Type B pancreatic cell (in vitro differentiated cells): ENCODE measurements at regions not wholly inside any gene's neighbourhood (a gene's known extent, or its start where the extent isn't known, plus 50 kb on each side); places are given as distances from the start of the nearest gene placed in this dataset.
A peak's percentile ranks its signal among the peaks of the same experiment; 100 is the strongest.
"Not testable (repeated sequence)": the region's sequence is repeated elsewhere in the genome, so short reads cannot be mapped to it uniquely, and the experiment has no call there.

Experiments used
- DNase-seq: peaks from one replicate; pipeline ENCODE4 v3.0.0; 2021; ENCODE audit warnings: mixed read lengths; ENCODE audit not compliant: unreplicated experiment; ENCODE audit errors: extremely low spot score
- H3K27ac Mint-ChIP-seq: 2 replicates; pipeline ENCODE4 v1.8.0; 2021; ENCODE audit warnings: mild to moderate bottlenecking, mixed read lengths
- H3K27me3 Mint-ChIP-seq: 2 replicates; pipeline ENCODE4 v1.8.0; 2021; ENCODE audit warnings: mixed read lengths
- H3K36me3 Mint-ChIP-seq: 2 replicates; pipeline ENCODE4 v1.8.0; 2021; ENCODE audit warnings: mixed read lengths
- H3K4me1 Mint-ChIP-seq: one replicate; pipeline ENCODE4 v1.8.0; 2021; ENCODE audit warnings: mixed read lengths; ENCODE audit not compliant: unreplicated experiment
- H3K4me3 Mint-ChIP-seq: 2 replicates; pipeline ENCODE4 v1.8.0; 2021; ENCODE audit warnings: mild to moderate bottlenecking, mixed read lengths
- H3K9me3 Mint-ChIP-seq: 2 replicates; pipeline ENCODE4 v1.8.0; 2021; ENCODE audit warnings: mixed read lengths
- TF ChIP-seq, protein P1 (sequence below): fragments of 200-600 bp; sonication (generic); conservative IDR thresholded peaks from 2 replicates; pipeline ENCODE4 v1.5.0; 2021; ENCODE audit warnings: antibody characterized with exemption, mild to moderate bottlenecking

- DNase-seq, H3K27me3 Mint-ChIP-seq, H3K4me3 Mint-ChIP-seq, H3K9me3 Mint-ChIP-seq, H3K27ac Mint-ChIP-seq, H3K4me1 Mint-ChIP-seq, H3K36me3 Mint-ChIP-seq: not testable (repeated sequence)
Observed at GRCh38 chr19:34871911-34872310, 54.8 kb upstream of the ZNF30 start.

- no peaks in the 10 kb centered on the region for H3K9me3 Mint-ChIP-seq
- TF ChIP-seq, protein P1, sequence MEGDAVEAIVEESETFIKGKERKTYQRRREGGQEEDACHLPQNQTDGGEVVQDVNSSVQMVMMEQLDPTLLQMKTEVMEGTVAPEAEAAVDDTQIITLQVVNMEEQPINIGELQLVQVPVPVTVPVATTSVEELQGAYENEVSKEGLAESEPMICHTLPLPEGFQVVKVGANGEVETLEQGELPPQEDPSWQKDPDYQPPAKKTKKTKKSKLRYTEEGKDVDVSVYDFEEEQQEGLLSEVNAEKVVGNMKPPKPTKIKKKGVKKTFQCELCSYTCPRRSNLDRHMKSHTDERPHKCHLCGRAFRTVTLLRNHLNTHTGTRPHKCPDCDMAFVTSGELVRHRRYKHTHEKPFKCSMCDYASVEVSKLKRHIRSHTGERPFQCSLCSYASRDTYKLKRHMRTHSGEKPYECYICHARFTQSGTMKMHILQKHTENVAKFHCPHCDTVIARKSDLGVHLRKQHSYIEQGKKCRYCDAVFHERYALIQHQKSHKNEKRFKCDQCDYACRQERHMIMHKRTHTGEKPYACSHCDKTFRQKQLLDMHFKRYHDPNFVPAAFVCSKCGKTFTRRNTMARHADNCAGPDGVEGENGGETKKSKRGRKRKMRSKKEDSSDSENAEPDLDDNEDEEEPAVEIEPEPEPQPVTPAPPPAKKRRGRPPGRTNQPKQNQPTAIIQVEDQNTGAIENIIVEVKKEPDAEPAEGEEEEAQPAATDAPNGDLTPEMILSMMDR: no peak
- no peaks in the 10 kb centered on the region for H3K4me1 Mint-ChIP-seq
- DNase-seq: no peak
- no peak overlapping the region for H3K4me3 Mint-ChIP-seq
- H3K27ac Mint-ChIP-seq: no peak overlapping the region
- H3K27me3 Mint-ChIP-seq: peaks cover 3% of the 10 kb centered on the region
- no peaks in the 10 kb centered on the region for H3K36me3 Mint-ChIP-seq
Observed at GRCh38 chr19:34867631-34868030, 59.1 kb upstream of the ZNF30 start.

DNA sequence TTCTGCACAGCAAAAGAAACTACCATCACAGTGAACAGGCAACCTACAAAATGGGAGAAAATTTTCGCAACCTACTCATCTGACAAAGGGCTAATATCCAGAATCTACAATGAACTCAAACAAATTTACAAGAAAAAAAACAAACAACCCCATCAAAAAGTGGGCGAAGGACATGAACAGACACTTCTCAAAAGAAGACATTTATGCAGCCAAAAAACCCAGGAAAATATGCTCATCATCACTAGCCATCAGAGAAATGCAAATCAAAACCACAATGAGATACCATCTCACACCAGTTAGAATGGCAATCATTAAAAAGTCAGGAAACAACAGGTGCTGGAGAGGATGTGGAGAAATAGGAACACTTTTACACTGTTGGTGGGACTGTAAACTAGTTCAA, 61.5 kb upstream of the ZNF30 start:
- H3K9me3 Mint-ChIP-seq, H3K36me3 Mint-ChIP-seq, H3K27me3 Mint-ChIP-seq, DNase-seq, H3K4me3 Mint-ChIP-seq, H3K4me1 Mint-ChIP-seq, H3K27ac Mint-ChIP-seq: not testable (repeated sequence)

DNA sequence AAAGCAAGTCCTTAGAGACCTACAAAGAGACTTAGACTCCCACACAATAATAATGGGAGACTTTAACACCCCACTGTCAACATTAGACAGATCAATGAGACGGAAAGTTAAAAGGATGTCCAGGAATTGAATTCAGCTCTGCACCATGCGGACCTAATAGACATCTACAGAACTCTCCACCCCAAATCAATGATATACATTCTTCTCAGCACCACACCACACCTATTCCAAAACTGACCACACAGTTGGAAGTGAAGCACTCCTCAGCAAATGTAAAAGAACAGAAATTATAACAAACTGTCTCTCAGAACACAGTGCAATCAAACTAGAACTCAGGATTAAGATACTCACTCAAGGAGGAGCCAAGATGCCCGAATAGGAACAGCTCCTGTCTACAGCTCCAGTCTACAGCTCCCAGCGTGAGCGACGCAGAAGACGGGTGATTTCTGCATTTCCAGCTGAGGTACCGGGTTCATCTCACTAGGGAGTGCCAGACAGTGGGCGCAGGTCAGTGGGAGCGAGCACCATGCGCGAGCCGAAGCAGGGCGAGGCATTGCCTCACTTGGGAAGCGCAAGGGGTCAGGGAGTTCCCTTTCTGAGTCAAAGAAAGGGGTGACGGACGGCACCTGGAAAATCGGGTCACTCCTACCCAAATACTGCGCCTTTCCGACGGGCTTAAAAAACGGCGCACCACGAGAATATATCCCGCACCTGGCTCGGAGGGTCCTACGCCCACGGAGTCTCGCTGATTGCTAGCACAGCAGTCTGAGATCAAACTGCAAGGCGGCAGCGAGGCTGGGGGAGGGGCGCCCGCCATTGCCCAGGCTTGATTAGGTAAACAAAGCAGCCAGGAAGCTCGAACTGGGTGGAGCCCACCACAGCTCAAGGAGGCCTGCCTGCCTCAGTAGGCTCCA, 66.6 kb upstream of the ZNF30 start:
- H3K9me3 Mint-ChIP-seq, DNase-seq, H3K36me3 Mint-ChIP-seq, H3K4me1 Mint-ChIP-seq, H3K27me3 Mint-ChIP-seq: not testable (repeated sequence)
- Mint-ChIP-seq H3K27ac (peak overlapping the region; percentile 90), H3K4me3 (peak overlapping the region; percentile 96)

- H3K9me3 Mint-ChIP-seq, DNase-seq, H3K27ac Mint-ChIP-seq, H3K4me1 Mint-ChIP-seq, H3K27me3 Mint-ChIP-seq, H3K36me3 Mint-ChIP-seq: not testable (repeated sequence)
- peak overlapping the region; percentile 96 for H3K4me3 Mint-ChIP-seq
Observed at GRCh38 chr19:34859325-34859724, 67.4 kb upstream of the ZNF30 start.

- Mint-ChIP-seq H3K27me3 (peaks cover 2% of the 10 kb centered on the region), H3K4me1 (peaks cover 5% of the 10 kb centered on the region), H3K27ac (no peak overlapping the region), H3K9me3 (peaks cover 7% of the 10 kb centered on the region), H3K36me3 (no peaks in the 10 kb centered on the region), H3K4me3 (no peak overlapping the region)
- TF ChIP-seq, protein P1: no peak
- DNase-seq: no peak
Observed at GRCh38 chr19:34856052-34856451, 70.7 kb upstream of the ZNF30 start.

DNA sequence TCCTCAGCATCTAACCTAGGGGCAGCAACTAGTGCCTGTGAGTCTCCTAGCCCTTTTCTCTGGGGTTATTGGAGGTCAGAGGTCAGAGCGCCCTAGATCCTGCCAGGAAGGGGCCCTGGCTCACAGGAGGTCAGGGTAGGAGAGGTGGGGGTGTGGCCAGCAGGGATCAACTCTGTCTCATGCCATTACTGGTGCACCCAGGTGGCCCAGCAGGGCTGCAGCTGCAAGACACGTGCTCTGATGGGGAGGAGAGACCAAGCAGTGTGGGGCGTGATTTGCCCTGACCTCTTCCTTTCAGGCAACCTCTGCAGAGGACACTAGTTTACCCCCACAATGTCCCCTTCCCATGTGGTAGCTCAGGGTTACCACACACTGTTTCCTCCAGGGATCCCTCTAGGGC, 73.3 kb upstream of the ZNF30 start:
- H3K4me1 Mint-ChIP-seq: no peaks in the 10 kb centered on the region
- H3K4me3 Mint-ChIP-seq: no peak overlapping the region
- peaks cover 7% of the 10 kb centered on the region for H3K9me3 Mint-ChIP-seq
- no peaks in the 10 kb centered on the region for H3K27me3 Mint-ChIP-seq
- no peak overlapping the region for H3K27ac Mint-ChIP-seq
- DNase-seq: no peak
- no peaks in the 10 kb centered on the region for H3K36me3 Mint-ChIP-seq
- TF ChIP-seq, protein P1: no peak
